ENCODE measurements at regions not wholly inside any gene's neighbourhood (a gene's known extent, or its start where the extent isn't known, plus 50 kb on each side); places are given as distances from the start of the nearest gene placed in this dataset.

GRCh38 chr18:46373131-46373530 lies 268.9 kb downstream of the HAUS1 start:
- Histone ChIP-seq H4K20me1 (replicated peaks in 1 of 2; ENCODE audit: control insufficient read depth in 1 of 2, insufficient read depth in 2 of 2, low read length in 2 of 2) (peaks cover 2 to 7% of the 10 kb centered on the region in 2 experiments), H3K4me2 (ENCODE audit: insufficient read depth in 1 of 2, low read depth in 2 of 2, low read length in 2 of 2) (no peak overlapping the region)
- TF ChIP-seq RNF2 (IDR thresholded peaks at IDR 0.05; ENCODE audit: borderline replicate concordance, low read depth, low read length, missing control alignments, poor library complexity, severe bottlenecking) = no peak
- TF ChIP-seq TCF12 (IDR thresholded peaks at IDR 0.05; ENCODE audit: low read depth, low read length) = no peak
- no peak for TF ChIP-seq KDM5A (IDR thresholded peaks at IDR 0.05; ENCODE audit: low read length)
- TF ChIP-seq SIX5 (IDR thresholded peaks at IDR 0.05; ENCODE audit: low read depth, low read length) = no peak
- TF ChIP-seq CTCF (IDR thresholded peaks at IDR 0.05; ENCODE audit: control extremely low read depth in 1 of 3, insufficient read depth in 1 of 3, low read depth in 1 of 3, low read length in 3 of 3) = no peak
- TF ChIP-seq EZH2 (IDR thresholded peaks at IDR 0.05; ENCODE audit: low read depth, low read length, severe bottlenecking) = no peak
- no peak for TF ChIP-seq GTF2F1 (IDR thresholded peaks at IDR 0.05; ENCODE audit: borderline replicate concordance, low read depth, low read length)

More at GRCh38 chr18:46373131-46373530, 268.9 kb downstream of the HAUS1 start:
- no peak overlapping the region for H3K23ac ChIP-seq (ENCODE audit: insufficient read length)
- CTCF ChIA-PET (ENCODE audit: partially characterized antibody) = interaction anchor here (1.1 to 9.1 kb wide), 10 partner anchors 9 to 200 kb away, joined by 3 to 148 read pairs (median 6); a partner anchor contains a TSS
- no peak overlapping the region for H3K4ac ChIP-seq (replicated peaks; ENCODE audit: insufficient read length, low read depth, low read length)
- no peak overlapping the region for H3K56ac ChIP-seq (replicated peaks; ENCODE audit: insufficient read length, low read depth, low read length)
- POLR2A ChIA-PET (ENCODE audit: partially characterized antibody) = interaction anchor here (1.0 to 1.4 kb wide), 2 partner anchors 12 to 37 kb away, joined by 4 read pairs; no protein-coding TSS in a partner anchor
- no peak overlapping the region for H2BK120ac ChIP-seq (replicated peaks; ENCODE audit: low read depth, low read length)
- FAIRE-seq (no peak), DNase-seq (ENCODE audit: low read depth in 1 of 2, low spot score in 2 of 2) (no peak)
- H2BK20ac ChIP-seq (ENCODE audit: low read length) = no peak overlapping the region
- no peaks in the 10 kb centered on the region for H3K36me3 ChIP-seq (ENCODE audit: control insufficient read depth in 2 of 4, insufficient read depth in 4 of 4, low read length in 3 of 4)
- H4K5ac ChIP-seq (ENCODE audit: insufficient read length, low read depth, low read length) = no peak overlapping the region
- H2BK12ac ChIP-seq (ENCODE audit: low read depth, low read length) = no peak overlapping the region
- no peaks in the 10 kb centered on the region for H3K79me2 ChIP-seq (ENCODE audit: control insufficient read depth in 1 of 2, insufficient read depth in 2 of 2, low read length in 2 of 2)
- no peaks in the 10 kb centered on the region for H3K27me3 ChIP-seq (replicated peaks in 1 of 4; ENCODE audit: control insufficient read depth in 3 of 4, extremely low read depth in 1 of 4, insufficient read depth in 3 of 4, low read length in 3 of 4)
- no peak overlapping the region for H2AK5ac ChIP-seq (ENCODE audit: low read depth, low read length)
- peak overlapping the region; percentile 68; the same call in 1 of the 2 replicates for H2BK15ac ChIP-seq (ENCODE audit: low read length)
- H3K79me1 ChIP-seq (ENCODE audit: low read depth, low read length) = no peaks in the 10 kb centered on the region; the same call in 1 of the 2 replicates
- no peak overlapping the region; the same call in 1 of the 2 replicates for H4K8ac ChIP-seq (ENCODE audit: extremely low read depth, insufficient read depth, low read length)
- H3K9me3 ChIP-seq (ENCODE audit: insufficient read depth in 2 of 2, low read depth in 1 of 2, low read length in 1 of 2) = no peaks in the 10 kb centered on the region
- no peak overlapping the region for H2AFZ ChIP-seq (ENCODE audit: low read length)
- peaks cover 0 to 13% (median 0%) of the 10 kb centered on the region in 4 experiments; a peak in 1 of 7 replicates for H3K4me1 ChIP-seq (replicated peaks in 1 of 4; ENCODE audit: control insufficient read depth in 3 of 4, insufficient read depth in 4 of 4, low read length in 3 of 4)
- no peak overlapping the region for H3K18ac ChIP-seq (ENCODE audit: extremely low read depth, low read length)
- H2BK5ac ChIP-seq (ENCODE audit: low read depth, low read length) = peak overlapping the region; percentile 52; the same call in 1 of the 2 replicates
- no peaks in the 10 kb centered on the region for H3K23me2 ChIP-seq (ENCODE audit: low read depth, low read length)
- no peak overlapping the region for H3K27ac ChIP-seq (ENCODE audit: low read depth, low read length)
- no peak overlapping the region for H3K14ac ChIP-seq (ENCODE audit: insufficient read length)
- no peak overlapping the region for H4K91ac ChIP-seq (replicated peaks; ENCODE audit: insufficient read length, low read length)
- 78% methylated on average over 2 of the region's 2 CpGs; no CpG with 5 or more reads in 1 of the 2 experiments for WGBS, 2 experiments (ENCODE audit: extremely low coverage in 1 of 2, insufficient coverage in 1 of 2, insufficient read length in 1 of 2, insufficient replicate concordance in 2 of 2, low coverage in 1 of 2, low lambda C conversion rate in 2 of 2, missing lambda C conversion rate in 1 of 2)
- no peak overlapping the region; a peak in 1 of 7 replicates for H3K9ac ChIP-seq (replicated peaks in 1 of 4; ENCODE audit: extremely low read depth in 1 of 4, low read depth in 3 of 4, low read length in 3 of 4)
- no peak overlapping the region for H3K4me3 ChIP-seq (ENCODE audit: extremely low read depth in 1 of 4, insufficient read depth in 2 of 4, low read depth in 3 of 4, low read length in 4 of 4)

Measured in H1 (cell line).